ENCODE measurements at regions not wholly inside any gene's neighbourhood (a gene's known extent, or its start where the extent isn't known, plus 50 kb on each side); places are given as distances from the start of the nearest gene placed in this dataset.

DNA sequence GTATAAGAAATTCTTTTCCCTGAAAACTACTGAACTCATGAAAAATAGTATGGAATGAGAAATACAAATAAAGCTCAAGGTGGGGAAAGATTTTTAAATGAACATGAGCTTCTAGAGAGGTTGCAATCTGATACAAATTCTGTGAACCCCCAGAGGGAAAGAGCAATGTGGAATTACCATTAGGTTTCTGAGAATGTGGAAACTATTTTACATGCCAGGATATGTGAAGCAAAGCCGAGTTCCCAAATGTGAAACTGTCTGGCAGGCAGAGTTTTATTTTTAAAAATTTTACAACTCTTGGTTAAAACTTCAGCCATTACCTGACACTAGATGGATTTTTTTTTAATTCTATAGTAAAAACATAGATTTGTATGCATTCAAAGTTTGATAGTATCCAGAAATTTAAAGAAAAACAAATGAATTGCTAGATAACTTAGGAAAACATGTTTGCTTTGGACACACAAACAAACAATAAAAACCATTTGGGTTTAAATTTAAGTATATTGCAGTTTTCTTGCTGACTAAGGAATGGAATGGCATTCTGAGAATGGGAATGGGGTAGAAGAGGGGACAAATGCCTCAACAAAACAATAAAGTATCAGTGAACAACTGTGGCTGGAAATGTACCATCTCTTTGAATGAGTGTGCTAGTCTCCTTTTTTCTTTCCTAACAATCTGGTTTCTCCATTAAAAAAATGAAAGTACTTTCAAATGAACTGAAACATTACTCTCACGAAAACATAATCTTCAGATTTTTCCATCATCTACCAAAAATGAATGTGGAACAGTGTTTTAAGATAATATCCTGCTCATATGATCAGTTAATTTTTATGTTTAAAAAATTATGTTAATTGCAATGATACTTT is 99.6 kb downstream of the PCDH18 start:
- intact Hi-C loops (cut with micrococcal nuclease): no loop called here
- Mint-ChIP-seq H3K4me3 (no peak overlapping the region), H3K9me3 (peaks cover 0 to 5% (median 2%) of the 10 kb centered on the region in 7 donors), H3K27ac (no peak overlapping the region), H3K4me1 (no peaks in the 10 kb centered on the region), H3K27me3 (ENCODE audit: low read depth in 3 of 3) (no peaks in the 10 kb centered on the region), H3K36me3 (no peaks in the 10 kb centered on the region)
- Histone ChIP-seq H4K20me1 (ENCODE audit: insufficient read depth, low read length) (no peaks in the 10 kb centered on the region), H3K27ac (ENCODE audit: low read depth in 1 of 2, low read length in 2 of 2) (no peak overlapping the region), H3K36me3 (replicated peaks in 1 of 2; ENCODE audit: control insufficient read depth in 1 of 2, insufficient read depth in 2 of 2, low read length in 2 of 2) (no peaks in the 10 kb centered on the region), H3K4me2 (replicated peaks; ENCODE audit: extremely low read depth, low read length, poor library complexity, severe bottlenecking) (no peak overlapping the region), H3K4me1 (ENCODE audit: control insufficient read depth in 1 of 2, insufficient read depth in 2 of 2, low read length in 2 of 2) (no peaks in the 10 kb centered on the region), H3K9ac (ENCODE audit: insufficient read depth, low read length, poor library complexity, severe bottlenecking) (no peak overlapping the region), H3K27me3 (ENCODE audit: control insufficient read depth in 2 of 2, insufficient read depth in 2 of 2, low read length in 2 of 2) (no peaks in the 10 kb centered on the region), H2AFZ (ENCODE audit: insufficient read depth, low read depth, low read length, poor library complexity, severe bottlenecking) (no peak overlapping the region), H3K79me2 (ENCODE audit: insufficient read depth, low read length) (no peaks in the 10 kb centered on the region), H3K4me3 (replicated peaks in 1 of 3; ENCODE audit: low read depth in 2 of 3, low read length in 3 of 3) (no peak overlapping the region), H3K9me3 (replicated peaks in 1 of 2; ENCODE audit: control insufficient read depth in 1 of 2, insufficient read depth in 1 of 2, low read length in 2 of 2) (no peaks in the 10 kb centered on the region)
- TF ChIP-seq, protein P1, sequence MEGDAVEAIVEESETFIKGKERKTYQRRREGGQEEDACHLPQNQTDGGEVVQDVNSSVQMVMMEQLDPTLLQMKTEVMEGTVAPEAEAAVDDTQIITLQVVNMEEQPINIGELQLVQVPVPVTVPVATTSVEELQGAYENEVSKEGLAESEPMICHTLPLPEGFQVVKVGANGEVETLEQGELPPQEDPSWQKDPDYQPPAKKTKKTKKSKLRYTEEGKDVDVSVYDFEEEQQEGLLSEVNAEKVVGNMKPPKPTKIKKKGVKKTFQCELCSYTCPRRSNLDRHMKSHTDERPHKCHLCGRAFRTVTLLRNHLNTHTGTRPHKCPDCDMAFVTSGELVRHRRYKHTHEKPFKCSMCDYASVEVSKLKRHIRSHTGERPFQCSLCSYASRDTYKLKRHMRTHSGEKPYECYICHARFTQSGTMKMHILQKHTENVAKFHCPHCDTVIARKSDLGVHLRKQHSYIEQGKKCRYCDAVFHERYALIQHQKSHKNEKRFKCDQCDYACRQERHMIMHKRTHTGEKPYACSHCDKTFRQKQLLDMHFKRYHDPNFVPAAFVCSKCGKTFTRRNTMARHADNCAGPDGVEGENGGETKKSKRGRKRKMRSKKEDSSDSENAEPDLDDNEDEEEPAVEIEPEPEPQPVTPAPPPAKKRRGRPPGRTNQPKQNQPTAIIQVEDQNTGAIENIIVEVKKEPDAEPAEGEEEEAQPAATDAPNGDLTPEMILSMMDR (IDR thresholded peaks at IDR 0.05): no peak
- no peak for DNase-seq
- WGBS (ENCODE audit: insufficient coverage): no CpG with 5 or more reads among the region's 2 CpGs

DNA sequence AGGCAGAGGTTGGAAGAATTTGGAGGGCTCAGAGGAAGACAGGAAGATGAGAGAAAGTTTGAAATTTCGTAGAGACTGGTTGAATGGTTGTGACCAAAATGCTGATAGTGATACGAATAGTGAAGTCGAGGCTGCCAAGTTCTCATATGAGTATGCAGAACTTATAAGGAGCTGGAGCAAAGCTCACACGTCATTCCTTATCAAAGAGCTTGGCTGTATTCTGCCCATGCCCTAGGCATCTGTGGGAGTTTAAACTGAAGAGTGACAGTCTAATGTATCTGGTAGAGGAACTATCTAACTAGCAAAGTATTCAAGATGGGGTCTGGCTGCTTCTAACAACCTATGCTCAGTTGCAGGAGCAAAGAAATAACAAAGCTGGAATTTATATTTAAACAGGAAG is 102.1 kb downstream of the PCDH18 start:
- Histone ChIP-seq H3K27me3 (ENCODE audit: control insufficient read depth in 2 of 2, insufficient read depth in 2 of 2, low read length in 2 of 2) (no peaks in the 10 kb centered on the region), H3K9me3 (replicated peaks in 1 of 2; ENCODE audit: control insufficient read depth in 1 of 2, insufficient read depth in 1 of 2, low read length in 2 of 2) (no peaks in the 10 kb centered on the region), H4K20me1 (ENCODE audit: insufficient read depth, low read length) (no peaks in the 10 kb centered on the region), H3K4me2 (replicated peaks; ENCODE audit: extremely low read depth, low read length, poor library complexity, severe bottlenecking) (no peak overlapping the region), H3K79me2 (ENCODE audit: insufficient read depth, low read length) (no peaks in the 10 kb centered on the region), H2AFZ (ENCODE audit: insufficient read depth, low read depth, low read length, poor library complexity, severe bottlenecking) (no peak overlapping the region), H3K4me1 (ENCODE audit: control insufficient read depth in 1 of 2, insufficient read depth in 2 of 2, low read length in 2 of 2) (no peaks in the 10 kb centered on the region), H3K27ac (ENCODE audit: low read depth in 1 of 2, low read length in 2 of 2) (no peak overlapping the region), H3K9ac (ENCODE audit: insufficient read depth, low read length, poor library complexity, severe bottlenecking) (no peak overlapping the region), H3K36me3 (replicated peaks in 1 of 2; ENCODE audit: control insufficient read depth in 1 of 2, insufficient read depth in 2 of 2, low read length in 2 of 2) (no peaks in the 10 kb centered on the region), H3K4me3 (replicated peaks in 1 of 3; ENCODE audit: low read depth in 2 of 3, low read length in 3 of 3) (no peak overlapping the region)
- H3K9me3 Mint-ChIP-seq: peaks cover 0 to 13% (median 3%) of the 10 kb centered on the region in 7 donors
- intact Hi-C loops (cut with micrococcal nuclease): no loop called here
- TF ChIP-seq, protein P1 (IDR thresholded peaks at IDR 0.05): no peak
- no peaks in the 10 kb centered on the region for H3K36me3 Mint-ChIP-seq
- no peaks in the 10 kb centered on the region for H3K4me1 Mint-ChIP-seq
- no peak overlapping the region for H3K27ac Mint-ChIP-seq
- no peak for DNase-seq
- no peak overlapping the region for H3K4me3 Mint-ChIP-seq
- WGBS (ENCODE audit: insufficient coverage): 92% methylated on average over 4 of the region's 4 CpGs
- H3K27me3 Mint-ChIP-seq (ENCODE audit: low read depth in 3 of 3): no peaks in the 10 kb centered on the region
